Amniotic stem cell (primary cell): ENCODE measurements at regions not wholly inside any gene's neighbourhood (a gene's known extent, or its start where the extent isn't known, plus 50 kb on each side); places are given as distances from the start of the nearest gene placed in this dataset.

ENCODE experiments used
- DNase-seq: peaks from one replicate; lab custom pipeline; 2025; lab: John Stamatoyannopoulos, UW

DNA sequence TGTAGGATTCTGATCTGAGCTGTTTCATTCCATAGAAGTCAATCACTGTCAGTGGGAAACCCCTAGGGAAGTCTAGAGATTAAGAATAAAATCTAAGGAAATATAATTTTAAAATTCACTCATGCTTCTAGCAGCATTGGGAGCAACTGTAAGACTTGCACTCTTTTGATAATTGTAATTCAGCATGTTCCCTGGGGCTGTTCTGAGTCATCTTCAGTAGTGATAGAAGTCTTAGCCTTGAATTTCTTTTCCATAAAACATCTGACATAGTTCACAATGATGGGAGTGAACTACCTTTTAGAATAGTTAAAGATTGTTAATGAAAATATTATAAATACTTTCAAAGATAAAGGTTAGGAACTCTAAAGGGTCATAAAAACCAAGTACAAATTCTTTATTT, 935.8 kb downstream of the DTWD2 start:
- DNase-seq: no peak

DNA sequence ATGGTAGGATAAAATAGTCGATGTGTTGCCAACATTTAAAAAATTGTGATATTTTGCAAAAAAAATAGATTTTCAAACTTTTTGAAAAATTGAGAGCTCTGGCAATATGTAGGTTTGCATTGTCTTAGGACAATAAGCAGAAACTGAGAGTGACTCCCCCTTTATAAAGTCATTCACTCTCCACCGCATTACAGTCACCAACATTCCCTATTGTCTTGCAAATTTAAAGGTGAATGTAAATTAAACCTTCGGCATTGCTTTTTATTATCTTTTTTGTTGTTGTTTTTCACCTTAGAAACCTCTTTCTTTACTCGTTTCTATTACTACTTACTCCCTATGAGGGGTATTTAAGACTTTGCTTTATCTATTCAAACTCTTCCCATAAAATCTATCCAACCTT, 944.2 kb downstream of the DTWD2 start:
- no peak for DNase-seq

DNA sequence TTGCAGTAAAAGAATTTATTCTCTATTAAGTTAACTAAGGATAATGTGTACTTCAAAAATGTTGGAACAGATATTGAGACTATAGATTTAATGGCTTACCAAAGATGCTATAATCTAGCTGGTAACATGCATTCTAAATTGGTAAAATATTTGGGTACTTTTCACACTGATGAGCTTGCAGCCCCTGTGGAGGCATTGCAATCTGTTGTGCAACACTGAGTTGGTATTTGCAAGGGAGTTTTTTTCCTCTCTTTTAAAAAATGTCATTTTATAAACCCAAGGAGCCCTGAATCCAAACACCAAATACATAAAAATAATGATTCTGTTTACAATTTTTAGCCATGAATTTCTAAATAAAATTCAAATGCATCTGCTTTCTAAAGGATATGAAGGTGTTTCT, 944.8 kb downstream of the DTWD2 start:
- DNase-seq: no peak

DNA sequence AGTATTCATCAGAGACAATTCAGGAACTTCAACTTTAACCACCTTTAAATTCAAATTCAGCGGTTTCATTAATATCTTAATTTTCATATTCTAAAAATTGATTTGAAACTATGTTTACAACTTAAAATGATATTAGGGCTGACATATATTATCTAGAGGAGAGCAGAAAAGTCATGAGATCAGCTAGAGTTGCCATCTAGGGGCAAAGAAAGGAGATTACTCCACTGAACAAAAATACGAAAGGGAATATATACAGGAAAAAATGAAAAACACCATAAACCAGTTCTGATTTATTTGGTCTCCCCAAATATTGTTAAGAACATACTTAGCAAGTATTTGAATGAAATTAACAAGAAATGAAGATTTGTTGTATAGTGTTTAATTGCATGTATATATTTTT, 946.3 kb downstream of the DTWD2 start:
- no peak for DNase-seq

DNA sequence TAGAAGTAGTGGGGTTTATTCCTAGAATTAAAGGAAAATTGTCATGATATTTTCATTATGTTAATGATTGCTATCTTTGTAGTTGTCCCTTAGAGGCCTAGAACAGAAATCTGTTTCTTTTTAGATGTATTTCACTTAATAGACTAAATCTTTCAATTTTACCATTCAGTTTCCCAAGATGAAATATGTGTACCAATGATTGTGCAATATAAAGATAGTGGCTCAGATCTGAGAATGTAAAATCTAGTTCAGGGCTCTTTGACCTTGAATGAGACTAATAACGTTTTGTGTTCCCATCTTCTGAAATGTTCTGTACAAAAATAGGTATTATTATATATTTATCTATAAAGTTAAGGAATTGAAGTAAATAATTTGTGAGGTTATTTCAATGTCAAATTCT, 947.9 kb downstream of the DTWD2 start:
- DNase-seq: no peak

DNA sequence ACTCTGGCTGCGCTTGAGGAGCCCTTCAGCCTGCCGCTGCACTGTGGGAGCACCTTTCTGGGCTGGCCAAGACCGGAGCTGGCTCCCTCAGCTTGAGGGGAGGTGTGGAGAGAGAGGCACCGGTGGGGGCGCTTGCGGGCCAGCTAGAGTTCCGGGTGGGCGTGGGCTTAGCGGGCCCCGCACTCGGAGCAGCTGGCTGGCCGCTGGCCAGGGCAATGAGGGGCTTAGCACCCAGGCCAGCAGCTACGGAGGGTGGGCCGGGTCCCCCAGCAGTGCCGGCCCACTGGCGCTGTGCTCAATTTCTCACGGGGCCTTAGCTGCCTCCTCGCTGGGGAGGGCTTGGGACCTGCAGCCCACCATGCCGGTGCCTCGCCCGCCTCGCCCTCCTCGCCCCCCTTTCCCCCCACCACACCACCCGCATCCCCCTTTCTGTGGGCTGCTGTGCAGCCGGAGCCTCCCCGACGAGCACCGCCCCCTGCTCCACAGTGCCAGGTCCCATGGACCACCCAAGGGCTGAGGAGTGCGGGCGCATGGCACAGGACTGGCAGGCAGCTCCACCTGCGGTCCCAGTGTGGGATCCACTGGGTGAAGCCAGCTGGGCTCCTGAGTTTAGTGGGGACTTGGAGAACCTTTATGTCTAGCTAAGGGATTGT, 954.5 kb downstream of the DTWD2 start:
- DNase-seq: no peak

DNA sequence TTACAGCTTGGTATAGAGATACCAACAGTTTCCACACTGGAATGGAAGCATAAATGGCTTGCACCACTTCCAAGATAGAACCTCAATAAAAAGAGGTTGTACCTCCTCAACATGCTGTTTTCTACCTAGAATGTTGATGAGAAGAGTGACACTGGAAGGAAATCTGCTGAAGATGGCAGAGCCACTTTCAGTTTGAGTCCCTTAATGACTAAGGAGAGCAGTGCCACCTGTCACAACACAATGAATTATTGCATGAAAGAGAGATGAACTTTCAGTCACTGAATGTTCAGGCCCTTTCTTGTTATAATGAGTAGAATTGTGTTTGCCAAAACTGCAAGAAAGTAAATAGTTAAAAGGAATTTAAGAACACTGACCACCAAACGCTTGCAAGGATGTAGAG, 958.5 kb downstream of the DTWD2 start:
- no peak for DNase-seq

DNA sequence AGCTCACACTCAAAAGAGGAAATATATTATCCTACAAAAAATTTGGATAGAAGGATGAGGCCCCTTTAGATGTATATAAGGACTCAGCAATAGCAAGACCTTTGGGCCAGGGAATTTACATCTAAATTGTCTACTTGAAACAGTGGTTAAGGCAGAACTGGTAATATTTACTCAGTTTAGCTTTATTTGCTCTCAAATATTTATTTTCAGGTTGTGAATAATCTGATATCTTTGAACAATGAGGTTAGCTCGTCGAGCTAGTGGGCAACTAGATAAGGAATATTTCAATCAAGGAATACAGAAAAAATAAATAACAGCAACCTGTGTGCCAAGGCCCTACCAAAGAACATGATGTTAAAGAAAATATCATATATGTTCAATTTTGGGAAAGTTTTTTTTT, 966.3 kb downstream of the DTWD2 start:
- DNase-seq: no peak

DNA sequence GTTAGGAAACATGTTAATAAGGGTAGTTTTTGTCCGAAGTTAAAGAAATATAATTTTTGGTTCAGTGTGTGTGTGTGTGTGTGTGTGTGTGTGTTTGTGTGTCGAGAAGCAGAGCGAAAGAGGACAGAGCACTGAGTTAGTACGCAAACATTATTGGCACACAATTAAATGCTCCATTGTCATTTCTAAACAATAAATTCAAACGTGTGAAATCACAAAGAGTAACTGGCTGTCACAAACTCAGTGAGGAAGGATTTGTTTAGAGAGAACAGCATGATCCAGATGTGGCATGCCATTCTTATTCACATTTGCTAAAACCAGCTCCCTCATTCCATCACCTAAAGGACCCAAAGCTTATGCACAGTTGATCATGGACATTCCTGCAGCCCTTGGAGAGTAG, 970.8 kb downstream of the DTWD2 start:
- no peak for DNase-seq

DNA sequence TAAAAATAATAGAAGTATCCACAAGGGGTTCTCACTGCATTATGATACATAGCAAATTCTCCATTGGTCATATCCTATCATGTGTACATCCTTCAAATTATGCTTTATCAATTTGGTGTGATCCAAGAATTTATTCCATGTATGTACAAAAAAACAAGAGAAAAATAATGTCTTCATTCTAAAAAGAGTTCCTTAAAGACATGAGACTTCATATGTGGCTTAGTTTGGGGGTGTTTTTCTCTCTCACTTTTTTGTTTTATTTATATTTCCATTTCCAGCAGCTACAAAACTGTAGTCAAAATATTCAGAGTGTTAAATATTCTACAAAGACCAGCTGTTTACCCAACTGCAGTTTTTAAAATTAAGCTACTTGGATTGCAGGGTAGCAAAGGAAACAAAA, 972.0 kb downstream of the DTWD2 start:
- DNase-seq: no peak

GRCh38 chr5:118015511-118015910, 972.8 kb downstream of the DTWD2 start:
- DNase-seq: no peak

- no peak for DNase-seq
These were observed 978.5 kb downstream of the DTWD2 start for GRCh38 chr5:118009741-118010297.

- no peak for DNase-seq
These were observed 979.6 kb downstream of the DTWD2 start for GRCh38 chr5:118008779-118009178.

DNA sequence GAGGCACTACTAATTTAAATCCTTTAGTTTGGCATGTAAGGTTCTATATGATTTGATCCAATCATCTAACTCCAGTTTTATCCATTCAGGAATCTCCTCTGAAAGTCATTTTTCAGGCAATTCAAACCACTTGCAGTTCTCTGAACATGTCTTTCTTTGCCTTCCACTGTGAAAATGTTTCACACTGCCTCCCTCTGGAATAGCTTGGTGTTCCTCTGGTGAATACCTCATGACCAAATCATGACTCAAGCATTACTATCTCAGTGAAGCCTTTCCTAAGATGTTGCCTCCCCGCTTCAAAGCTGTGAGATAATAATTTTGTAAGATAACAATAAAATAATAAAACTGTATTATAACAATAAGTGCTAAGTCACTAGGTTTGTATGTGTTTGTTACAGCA, 981.1 kb downstream of the DTWD2 start:
- DNase-seq: no peak

GRCh38 chr5:118006219-118006618, 982.1 kb downstream of the DTWD2 start:
- no peak for DNase-seq

DNA sequence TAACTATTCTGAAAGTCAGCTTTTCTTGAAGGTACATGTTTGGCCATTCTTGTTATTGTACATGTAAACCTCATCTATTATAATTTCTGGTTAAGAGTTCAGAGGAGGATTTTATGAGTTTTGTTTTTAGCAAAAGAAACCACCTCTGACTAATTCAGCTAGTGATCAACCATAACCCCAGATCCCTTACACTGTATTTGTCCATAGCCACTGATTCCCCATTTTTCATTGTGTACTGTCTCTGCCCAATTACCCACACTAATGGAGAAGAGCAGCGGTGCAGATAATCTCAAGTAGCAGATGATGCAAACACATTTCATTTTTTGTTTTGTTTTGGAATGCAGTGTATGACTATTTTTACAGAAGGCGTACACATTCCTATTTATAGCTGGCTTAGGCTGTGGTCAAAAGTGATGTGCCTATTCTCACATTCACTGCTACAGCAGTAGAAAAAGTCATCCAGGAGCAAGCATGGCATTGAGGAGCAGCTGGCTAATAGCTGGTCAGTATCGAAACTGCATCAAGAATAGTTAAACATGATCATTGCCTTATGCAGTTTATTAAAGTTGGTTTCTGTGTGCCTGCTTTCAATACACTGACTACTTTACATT, 988.3 kb downstream of the DTWD2 start:
- DNase-seq: no peak

DNA sequence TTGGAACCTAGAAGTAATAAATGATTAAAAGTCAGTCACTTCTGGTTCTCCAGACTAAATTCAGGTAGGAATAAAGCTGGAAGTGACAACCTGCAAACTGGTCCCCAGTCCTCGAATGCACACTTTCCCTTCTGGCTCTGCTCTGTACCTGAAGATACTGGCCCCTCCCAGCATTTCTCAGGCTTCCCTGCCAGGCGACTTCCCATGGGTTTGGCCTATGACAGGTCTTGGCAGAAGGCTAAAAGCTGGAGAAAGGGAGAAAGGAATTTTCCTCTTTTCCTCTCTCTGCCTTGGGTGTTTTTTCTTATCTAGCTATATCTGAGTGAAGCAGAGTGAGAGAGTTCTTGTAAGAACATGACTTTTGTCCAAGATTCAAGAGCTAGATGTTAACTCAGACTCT, 1005.7 kb downstream of the DTWD2 start:
- DNase-seq: no peak

GRCh38 chr5:117973785-117974184, 1014.6 kb downstream of the DTWD2 start:
- no peak for DNase-seq

DNA sequence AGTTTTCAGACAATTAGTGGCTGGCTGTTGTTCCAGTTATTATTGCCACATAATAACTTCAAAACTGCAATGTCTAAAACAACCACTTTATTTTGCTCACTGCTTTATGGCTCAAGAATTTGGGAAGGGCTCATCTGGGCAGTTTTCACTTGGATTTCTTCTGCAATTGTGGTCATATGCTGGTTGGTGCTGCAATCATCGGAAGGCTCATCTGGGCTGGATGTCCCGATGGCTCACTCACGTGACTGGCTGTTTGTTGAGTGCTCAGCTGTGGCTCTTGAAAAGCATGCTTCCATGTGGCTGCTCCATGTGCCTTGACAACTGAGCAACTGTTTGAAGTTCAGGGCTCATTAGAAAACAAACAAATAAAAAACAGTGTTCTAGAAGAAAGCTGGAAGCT, 1032.5 kb downstream of the DTWD2 start:
- no peak for DNase-seq

- DNase-seq: no peak
These were observed 1034.0 kb downstream of the DTWD2 start for GRCh38 chr5:117954331-117954730.

DNA sequence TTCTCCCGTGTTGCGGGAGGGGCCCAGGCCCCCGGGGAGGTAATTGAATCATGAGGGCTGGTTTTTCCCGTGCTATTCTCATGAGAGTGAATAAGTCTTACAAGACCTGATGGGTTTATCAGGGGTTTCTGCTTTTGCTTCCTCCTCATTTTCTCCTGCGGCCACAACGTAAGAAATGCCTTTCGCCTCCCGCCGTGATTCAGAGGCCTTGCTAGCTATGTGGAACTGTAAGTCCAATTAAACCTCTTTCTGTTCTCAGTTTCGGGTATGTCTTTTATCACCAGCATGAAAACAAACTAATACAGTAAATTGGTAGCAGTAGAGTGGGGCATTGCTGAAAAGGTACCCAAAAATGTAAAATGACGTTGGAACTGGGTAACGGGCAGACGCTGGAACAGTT, 1035.1 kb downstream of the DTWD2 start:
- DNase-seq: no peak

DNA sequence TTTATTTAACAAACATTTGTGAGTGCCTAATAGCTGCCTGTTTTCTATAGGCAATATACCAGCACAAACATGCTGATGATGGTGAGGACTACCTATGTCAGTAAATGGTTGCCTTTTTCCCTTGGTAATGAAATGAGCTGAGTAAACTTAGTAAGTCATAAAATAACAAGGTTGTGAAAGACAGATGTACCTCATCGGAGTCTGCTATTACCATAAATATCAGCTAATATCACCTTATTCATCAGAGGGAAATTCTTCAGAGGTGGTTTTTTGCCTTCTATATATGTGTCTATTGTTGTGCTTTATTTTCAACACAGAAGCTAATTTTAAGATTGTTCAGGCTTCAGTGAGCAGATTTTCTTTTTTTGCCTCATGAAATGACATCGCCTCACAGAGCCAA, 1040.5 kb downstream of the DTWD2 start:
- DNase-seq: no peak

GRCh38 chr5:117947121-117947520, 1041.2 kb downstream of the DTWD2 start:
- DNase-seq: no peak

GRCh38 chr5:117945258-117945657, 1043.1 kb downstream of the DTWD2 start:
- no peak for DNase-seq
